IPS DF 19.7 (cell line): ENCODE measurements at regions not wholly inside any gene's neighbourhood (a gene's known extent, or its start where the extent isn't known, plus 50 kb on each side); places are given as distances from the start of the nearest gene placed in this dataset.

ENCODE experiments used
- DNase-seq: peaks from one replicate; pipeline ENCODE4 v3.0.0-alpha.2; 2013; ENCODE audit warnings: low read depth, low spot score

- DNase-seq, result no peak
Measured at GRCh38 chr4:63632858-63633257, 776.4 kb downstream of the TECRL start.

- no peak for DNase-seq
Measured at GRCh38 chr4:63620271-63620670, 789.0 kb downstream of the TECRL start.

GRCh38 chr4:63619771-63620170 lies 789.5 kb downstream of the TECRL start:
- DNase-seq, result no peak

- no peak for DNase-seq
Measured at GRCh38 chr4:63618883-63619718, 790.1 kb downstream of the TECRL start.

GRCh38 chr4:63607169-63607872 lies 801.9 kb downstream of the TECRL start:
- DNase-seq, result no peak

GRCh38 chr4:63589796-63590195 lies 819.5 kb downstream of the TECRL start:
- DNase-seq, result no peak

GRCh38 chr4:63583561-63583960 lies 825.7 kb downstream of the TECRL start:
- no peak for DNase-seq

GRCh38 chr4:63583007-63583406 lies 826.2 kb downstream of the TECRL start:
- no peak for DNase-seq

- DNase-seq, result no peak
Measured at GRCh38 chr4:63580796-63581475, 828.3 kb downstream of the TECRL start.

GRCh38 chr4:63578383-63578782 lies 830.9 kb downstream of the TECRL start:
- DNase-seq, result no peak

GRCh38 chr4:63566658-63567057 lies 842.6 kb downstream of the TECRL start:
- DNase-seq, result no peak

- DNase-seq, result peak; percentile 1
Measured at GRCh38 chr4:63563288-63564014, 845.8 kb downstream of the TECRL start.

GRCh38 chr4:63558709-63559108 lies 850.5 kb downstream of the TECRL start:
- no peak for DNase-seq

GRCh38 chr4:63556332-63556731 lies 852.9 kb downstream of the TECRL start:
- peak; percentile 0 for DNase-seq

GRCh38 chr4:63553123-63553522 lies 856.1 kb downstream of the TECRL start:
- DNase-seq, result no peak

GRCh38 chr4:63541828-63542227 lies 867.4 kb downstream of the TECRL start:
- DNase-seq, result no peak

GRCh38 chr4:63529581-63530337 lies 879.5 kb downstream of the TECRL start:
- DNase-seq, result no peak

GRCh38 chr4:63528256-63528991 lies 880.8 kb downstream of the TECRL start:
- DNase-seq, result no peak

- no peak for DNase-seq
Measured at GRCh38 chr4:63526251-63526650, 883.0 kb downstream of the TECRL start.

- DNase-seq, result no peak
Measured at GRCh38 chr4:63524764-63525163, 884.5 kb downstream of the TECRL start.
